Right lobe of liver (tissue), 6 donors: ENCODE measurements at regions not wholly inside any gene's neighbourhood (a gene's known extent, or its start where the extent isn't known, plus 50 kb on each side); places are given as distances from the start of the nearest gene placed in this dataset.
"Not testable (repeated sequence)": the region's sequence is repeated elsewhere in the genome, so short reads cannot be mapped to it uniquely, and the experiment has no call there.

Source experiments
- ATAC-seq, 4 donors: fragments of 200-7000 bp; cut with Tn5 transposase; one replicate each; pipeline ENCODE4 v1.9.1; 2020; ENCODE audit warnings: mild to moderate bottlenecking in 4 of 4, moderate library complexity in 4 of 4
- DNase-seq, 3 donors: peaks; one replicate each; pipeline ENCODE4 v3.0.0-alpha.2; 2020
- H3K27ac ChIP-seq, 3 donors: fragments of 200-600 bp; one replicate each; pipeline ENCODE4 v1.8.0; 2022
- H3K27me3 ChIP-seq, 2 donors: fragments of 200-600 bp; one replicate each; pipeline ENCODE4 v1.8.0; 2022
- H3K36me3 ChIP-seq, 4 donors: fragments of 200-600 bp; sonication (generic) in 1 of 4; one replicate each; pipeline versions ENCODE4 v1.5.1 to v1.8.0; 2017 to 2022; ENCODE audit warnings: control low read depth in 1 of 4
- H3K4me1 ChIP-seq, 4 donors: fragments of 200-600 bp; sonication (generic) in 1 of 4; one replicate each; pipeline versions ENCODE4 v1.5.1 to v1.8.0; 2017 to 2022; ENCODE audit warnings: control low read depth in 1 of 4
- H3K4me3 ChIP-seq, 3 donors: fragments of 200-600 bp; one replicate each; pipeline ENCODE4 v1.8.0; 2022
- H3K9me3 ChIP-seq, 4 donors: fragments of 200-600 bp; sonication (generic) in 1 of 4; one replicate each; pipeline versions ENCODE4 v1.5.1 to v1.8.0; 2017 to 2022; ENCODE audit warnings: control low read depth in 1 of 4
- POLR2A ChIP-seq: fragments of 450-650 bp; IDR thresholded peaks from one replicate; pipeline ENCODE4 v1.6.1; 2017; ENCODE audit warnings: antibody characterized with exemption, mild to moderate bottlenecking
- WGBS: methylation state at CpG from one replicate; pipeline ENCODE4 v1.1.6; 2018; ENCODE audit warnings: low coverage, low lambda C conversion rate; ENCODE audit not compliant: insufficient coverage; ENCODE audit errors: missing lambda C conversion rate; 5-methylcytosine and 5-hydroxymethylcytosine counted together
- intact Hi-C, 2 donors: fragments of 100-400 bp; cut with DNase I; formaldehyde crosslinking; loops; one replicate each; pipeline versions ENCODE4 v1.11.2 to v1.14.1; 2022
- TF ChIP-seq, protein P1 (sequence below), 4 donors: fragments of 200-600 bp in 3 of 4; fragments of 450-650 bp in 1 of 4; IDR thresholded peaks; one replicate each; pipeline versions ENCODE4 v1.5.1 to v1.8.0; 2016 to 2022; ENCODE audit warnings: antibody characterized with exemption in 4 of 4, mild to moderate bottlenecking in 2 of 4
- donor health status: DM: no; HTN: yes; CAD: no.
- donor health status: DM: no; HTN: no; CAD: no.
- donor health status: DM: no; HTN: no; CAD: no.
- donor health status: DM: no; HTN: yes; CAD: no.
- donor health status: DM: no; HTN: yes; CAD: no.

DNA sequence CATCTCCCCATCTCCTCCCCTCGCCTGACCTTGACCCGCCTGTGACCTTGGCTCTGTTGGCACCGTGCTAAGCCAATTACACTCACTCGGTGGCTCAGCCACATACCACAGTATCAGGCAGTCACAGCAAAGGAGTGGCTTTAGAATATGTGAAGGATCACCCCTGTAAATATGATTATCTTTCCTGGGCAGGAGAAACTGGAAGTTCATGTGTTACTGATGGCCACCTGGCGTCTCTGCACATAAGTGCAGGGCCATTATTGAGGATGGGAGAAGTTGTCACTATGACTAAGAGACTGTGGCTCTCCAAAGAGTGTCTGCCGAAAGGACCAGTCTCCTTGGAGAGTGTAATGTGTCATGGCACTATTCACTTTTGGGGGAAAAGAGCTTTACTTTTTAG, 116.9 kb upstream of the S1PR3 start:
- WGBS = 41% methylated on average over 4 of the region's 6 CpGs

DNA sequence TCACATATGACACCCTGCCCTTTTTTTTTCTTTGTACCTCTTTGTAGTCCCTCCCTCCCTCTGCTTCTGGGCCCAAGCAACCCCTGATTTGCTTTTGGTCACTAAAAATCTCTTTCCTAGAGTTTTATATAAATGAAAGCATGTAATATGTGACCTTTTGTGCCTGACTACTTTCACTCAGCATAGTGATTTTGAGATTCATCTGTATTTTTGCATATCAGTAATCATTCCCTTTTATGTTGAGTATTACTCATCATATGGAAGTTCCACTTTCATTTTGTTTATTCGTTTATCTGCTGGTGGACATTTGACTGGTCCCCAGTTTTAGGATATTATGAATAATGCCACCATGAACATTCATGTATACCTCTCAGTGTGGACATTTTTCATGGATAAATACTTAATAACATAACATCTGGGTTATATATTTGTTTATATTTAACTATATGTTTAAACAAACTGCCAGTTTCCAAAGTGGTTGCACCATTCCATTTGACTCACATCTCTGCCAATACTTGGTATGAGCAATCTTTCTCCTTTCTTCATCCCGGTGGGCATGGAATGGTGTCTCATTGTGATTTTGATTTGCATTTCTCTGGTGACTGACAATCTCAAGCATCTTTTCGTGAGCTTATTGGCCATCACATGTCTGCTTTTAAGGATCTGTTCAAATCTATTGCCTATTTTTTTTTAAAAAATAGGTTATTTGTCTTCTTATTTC, 115.7 kb upstream of the S1PR3 start:
- intact Hi-C loops = no loop called here
- no peaks in the 10 kb centered on the region for H3K27me3 ChIP-seq
- no peak overlapping the region for H3K27ac ChIP-seq
- no peak for ATAC-seq
- TF ChIP-seq POLR2A = no peak
- TF ChIP-seq, protein P1, sequence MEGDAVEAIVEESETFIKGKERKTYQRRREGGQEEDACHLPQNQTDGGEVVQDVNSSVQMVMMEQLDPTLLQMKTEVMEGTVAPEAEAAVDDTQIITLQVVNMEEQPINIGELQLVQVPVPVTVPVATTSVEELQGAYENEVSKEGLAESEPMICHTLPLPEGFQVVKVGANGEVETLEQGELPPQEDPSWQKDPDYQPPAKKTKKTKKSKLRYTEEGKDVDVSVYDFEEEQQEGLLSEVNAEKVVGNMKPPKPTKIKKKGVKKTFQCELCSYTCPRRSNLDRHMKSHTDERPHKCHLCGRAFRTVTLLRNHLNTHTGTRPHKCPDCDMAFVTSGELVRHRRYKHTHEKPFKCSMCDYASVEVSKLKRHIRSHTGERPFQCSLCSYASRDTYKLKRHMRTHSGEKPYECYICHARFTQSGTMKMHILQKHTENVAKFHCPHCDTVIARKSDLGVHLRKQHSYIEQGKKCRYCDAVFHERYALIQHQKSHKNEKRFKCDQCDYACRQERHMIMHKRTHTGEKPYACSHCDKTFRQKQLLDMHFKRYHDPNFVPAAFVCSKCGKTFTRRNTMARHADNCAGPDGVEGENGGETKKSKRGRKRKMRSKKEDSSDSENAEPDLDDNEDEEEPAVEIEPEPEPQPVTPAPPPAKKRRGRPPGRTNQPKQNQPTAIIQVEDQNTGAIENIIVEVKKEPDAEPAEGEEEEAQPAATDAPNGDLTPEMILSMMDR (IDR thresholded peaks at IDR 0.05) = no peak
- 50% methylated on average over 2 of the region's 3 CpGs for WGBS
- no peaks in the 10 kb centered on the region for H3K9me3 ChIP-seq
- H3K4me3 ChIP-seq = no peak overlapping the region
- no peak for DNase-seq
- H3K4me1 ChIP-seq = no peaks in the 10 kb centered on the region
- no peaks in the 10 kb centered on the region for H3K36me3 ChIP-seq

More for the DNA sequence above, 116.9 kb upstream of the S1PR3 start:
- no peak overlapping the region for H3K27ac ChIP-seq
- ATAC-seq (no peak), DNase-seq (no peak)
- H3K4me3 ChIP-seq = no peak overlapping the region
- no peak for TF ChIP-seq POLR2A
- TF ChIP-seq, protein P1 (IDR thresholded peaks at IDR 0.05) = no peak
- H3K9me3 ChIP-seq = no peaks in the 10 kb centered on the region
- H3K27me3 ChIP-seq = no peaks in the 10 kb centered on the region
- intact Hi-C loops = no loop called here
- H3K4me1 ChIP-seq = no peaks in the 10 kb centered on the region
- H3K36me3 ChIP-seq = no peaks in the 10 kb centered on the region

DNA sequence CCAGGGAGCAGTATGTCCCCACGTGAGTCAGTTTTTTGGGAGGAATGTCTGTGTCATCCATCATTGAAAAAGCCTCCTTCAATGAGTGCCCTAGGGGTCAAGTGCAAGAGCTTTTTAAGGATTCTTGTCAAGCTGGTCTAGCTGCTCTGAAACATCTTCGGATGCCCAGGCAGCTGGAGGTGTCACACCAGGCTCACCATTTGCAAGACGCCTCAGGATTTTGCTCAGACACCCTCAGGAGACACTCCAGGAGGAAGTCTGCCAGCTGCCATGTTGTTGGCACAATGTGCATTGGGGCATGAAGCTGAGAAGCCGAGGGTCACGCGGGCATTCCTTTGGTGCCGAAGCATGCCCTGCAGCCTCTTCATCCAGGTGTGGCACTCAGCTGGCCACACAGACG, 111.1 kb upstream of the S1PR3 start:
- TF ChIP-seq, protein P1 (IDR thresholded peaks at IDR 0.05) = no peak
- TF ChIP-seq POLR2A = no peak
- 40% methylated on average over 3 of the region's 8 CpGs for WGBS
- Histone ChIP-seq H3K4me1 (no peaks in the 10 kb centered on the region), H3K9me3 (no peaks in the 10 kb centered on the region), H3K27me3 (no peaks in the 10 kb centered on the region), H3K27ac (no peak overlapping the region), H3K4me3 (no peak overlapping the region), H3K36me3 (no peaks in the 10 kb centered on the region)
- DNase-seq (no peak), ATAC-seq (no peak)
- intact Hi-C loops = no loop called here

DNA sequence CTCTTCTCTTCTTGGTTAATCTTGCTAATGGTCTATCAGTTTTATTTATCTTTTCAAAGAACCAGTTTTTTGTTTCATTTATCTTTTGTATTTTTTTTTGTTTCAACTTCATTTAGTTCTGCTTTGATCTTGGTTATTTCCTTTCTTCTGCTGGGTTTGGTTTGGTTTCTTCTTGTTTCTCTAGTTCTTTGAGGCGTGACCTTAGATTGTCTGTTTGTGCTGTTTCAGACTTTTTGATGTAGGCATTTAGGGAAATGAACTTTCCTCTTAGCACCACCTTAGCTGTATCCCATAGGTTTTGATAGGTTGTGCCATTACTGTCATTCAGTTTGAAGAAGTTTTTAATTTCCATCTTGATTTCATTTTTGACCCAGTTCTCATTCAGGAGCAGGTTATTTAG, 107.0 kb upstream of the S1PR3 start:
- H3K9me3 ChIP-seq, ATAC-seq, H3K27me3 ChIP-seq, H3K27ac ChIP-seq, H3K36me3 ChIP-seq, DNase-seq, H3K4me1 ChIP-seq, intact Hi-C loops, H3K4me3 ChIP-seq: not testable (repeated sequence)
- WGBS = 53% methylated on average over 1 of the region's 1 CpG

DNA sequence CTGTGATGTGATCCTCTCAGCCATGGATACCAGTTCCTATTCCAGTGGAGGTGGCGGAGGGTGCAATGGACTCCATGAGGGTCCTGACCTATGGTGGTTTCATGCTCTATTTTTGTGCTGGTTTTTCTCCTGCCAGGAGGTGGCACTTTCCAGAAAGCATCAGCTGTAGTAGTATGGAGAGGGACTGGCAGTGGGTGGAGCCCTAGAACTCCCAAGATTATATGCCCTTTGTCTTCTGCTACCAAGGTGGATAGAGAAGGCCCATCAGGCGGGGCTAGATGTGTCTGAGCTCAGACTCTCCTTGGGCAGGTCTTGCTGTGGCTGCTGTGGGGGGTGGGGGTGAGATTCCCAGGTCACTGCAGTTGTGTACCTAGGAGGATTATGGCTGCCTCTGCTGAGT, 104.5 kb upstream of the S1PR3 start:
- H3K27ac ChIP-seq, H3K36me3 ChIP-seq, DNase-seq, H3K4me1 ChIP-seq, intact Hi-C loops, H3K9me3 ChIP-seq, H3K27me3 ChIP-seq, ATAC-seq, H3K4me3 ChIP-seq: not testable (repeated sequence)
- TF ChIP-seq, protein P1 (IDR thresholded peaks at IDR 0.05) = peak in 1 of 4 donors; percentile 10
- no CpG with 5 or more reads among the region's 2 CpGs for WGBS
